ENCODE measurements at regions not wholly inside any gene's neighbourhood (a gene's known extent, or its start where the extent isn't known, plus 50 kb on each side); places are given as distances from the start of the nearest gene placed in this dataset.

- Histone ChIP-seq H4K8ac (ENCODE audit: low read depth in 2 of 2, low read length in 2 of 2) (no peak overlapping the region), H3K4me1 (ENCODE audit: control insufficient read depth, insufficient read depth, low read length) (no peaks in the 10 kb centered on the region), H3K79me1 (ENCODE audit: low read depth in 1 of 2, low read length in 2 of 2) (no peaks in the 10 kb centered on the region), H3K9me1 (ENCODE audit: insufficient read depth, low read length) (no peaks in the 10 kb centered on the region), H3K9ac (ENCODE audit: low read depth, low read length) (no peak overlapping the region), H3K56ac (ENCODE audit: extremely low read depth, insufficient read depth, low read length) (no peak overlapping the region), H4K5ac (ENCODE audit: low read depth, low read length) (no peak overlapping the region), H4K91ac (ENCODE audit: insufficient read depth, low read depth, low read length) (no peak overlapping the region), H3K18ac (ENCODE audit: low read depth, low read length) (no peak overlapping the region), H3K14ac (replicated peaks; ENCODE audit: low read depth, low read length) (no peak overlapping the region), H3K27me3 (ENCODE audit: control insufficient read depth, insufficient read depth, low read length) (no peaks in the 10 kb centered on the region), H2AK9ac (replicated peaks; ENCODE audit: low read depth, low read length, poor library complexity) (no peak overlapping the region), H3K4me3 (ENCODE audit: insufficient read depth, low read depth, low read length) (no peak overlapping the region), H2BK15ac (ENCODE audit: low read depth, low read length) (no peak overlapping the region), H3K23ac (ENCODE audit: low read depth, low read length) (no peak overlapping the region), H3K36me3 (ENCODE audit: control insufficient read depth, insufficient read depth, low read length) (no peaks in the 10 kb centered on the region), H2BK5ac (ENCODE audit: low read depth, low read length, poor library complexity, severe bottlenecking) (no peak overlapping the region), H2BK120ac (ENCODE audit: low read depth, low read length) (no peak overlapping the region), H3K27ac (ENCODE audit: insufficient read depth, low read length) (no peak overlapping the region), H2AK5ac (ENCODE audit: low read depth, low read length) (no peak overlapping the region), H2BK20ac (ENCODE audit: low read depth, low read length) (no peak overlapping the region), H3K9me3 (ENCODE audit: control insufficient read depth, insufficient read depth, low read length) (no peaks in the 10 kb centered on the region), H2AFZ (replicated peaks; ENCODE audit: low read length, poor library complexity) (no peak overlapping the region), H3K4ac (ENCODE audit: low read depth, low read length) (no peak overlapping the region), H3K4me2 (ENCODE audit: low read depth, low read length) (no peak overlapping the region), H4K20me1 (ENCODE audit: insufficient read depth, low read length) (no peaks in the 10 kb centered on the region)
- dilution Hi-C loops (cut with HindIII; ENCODE audit: low sequenced_read_pairs, unreplicated experiment), result no loop called here
- CTCF ChIA-PET, result no interaction called here
- BruUV-seq (replicated peaks), result no TSS peak
- no CpG with 5 or more reads among the region's 1 CpG for WGBS, 2 experiments (ENCODE audit: extremely low coverage in 2 of 2, insufficient read length in 1 of 2)
- intact Hi-C loops (cut with micrococcal nuclease), result no loop called here
- ATAC-seq (ENCODE audit: low read depth) (no peak), DNase-seq (no peak)
- POLR2A ChIA-PET (ENCODE audit: unreplicated experiment), result no interaction called here
- TF ChIP-seq RAD21 (IDR thresholded peaks at IDR 0.05; ENCODE audit: low read length) (no peak), SMC3 (IDR thresholded peaks at IDR 0.05; ENCODE audit: low read depth, low read length) (no peak), CHD1 (IDR thresholded peaks at IDR 0.05; ENCODE audit: low read depth, low read length) (no peak), BHLHE40 (IDR thresholded peaks at IDR 0.05; ENCODE audit: low read depth, low read length) (no peak), RFX5 (IDR thresholded peaks at IDR 0.05; ENCODE audit: low read depth, low read length) (no peak), ELK1 (IDR thresholded peaks at IDR 0.05; ENCODE audit: borderline replicate concordance, low read depth, low read length) (no peak), USF2 (IDR thresholded peaks at IDR 0.05; ENCODE audit: low read depth, low read length) (no peak), POLR2A (IDR thresholded peaks at IDR 0.05; ENCODE audit: low read depth, low read length) (no peak), CEBPB (IDR thresholded peaks at IDR 0.05; ENCODE audit: low read depth, low read length) (no peak), MAZ (IDR thresholded peaks at IDR 0.05; ENCODE audit: borderline replicate concordance, low read depth, low read length) (no peak), CTCF (conservative IDR thresholded peaks at IDR 0.05; ENCODE audit: low read depth, low read length) (no peak), NFE2L2 (IDR thresholded peaks at IDR 0.05; ENCODE audit: low read depth, low read length) (no peak)
- in situ Hi-C loops (cut with MboI; ENCODE audit: low sequenced_read_pairs), result no loop called here
These were observed 867.3 kb downstream of the TTLL7 start for GRCh38 chr1:83131692-83131955.
